Transverse colon (tissue), 4 donors: ENCODE measurements at regions not wholly inside any gene's neighbourhood (a gene's known extent, or its start where the extent isn't known, plus 50 kb on each side); places are given as distances from the start of the nearest gene placed in this dataset.

Experiments used
- EP300 ChIP-seq: sonication (generic); formaldehyde crosslinking; IDR thresholded peaks from one replicate; pipeline ENCODE4 v1.6.1; 2017; ENCODE audit warnings: antibody characterized with exemption, low read depth
- POLR2A ChIP-seq: fragments of 450-650 bp; IDR thresholded peaks from one replicate; pipeline ENCODE4 v1.6.1; 2016; ENCODE audit warnings: antibody characterized with exemption, mild to moderate bottlenecking, moderate library complexity
- POLR2AphosphoS5 ChIP-seq, 3 donors: sonication (generic); formaldehyde crosslinking; IDR thresholded peaks; one replicate each; pipeline ENCODE4 v1.6.1; 2016; ENCODE audit warnings: antibody characterized with exemption in 3 of 3
- TF ChIP-seq, protein P1 (sequence below), 5 experiments: fragments of 200-600 bp in 3 of 5; fragments of 450-650 bp in 2 of 5; sonication (generic) in 3 of 5; IDR thresholded peaks; 1 replicate in 2 of 5; 2 replicates in 3 of 5; pipeline ENCODE4 v1.5.1; 2016 to 2017; ENCODE audit warnings: antibody characterized with exemption in 5 of 5, inconsistent platforms in 3 of 5, mild to moderate bottlenecking in 2 of 5, moderate library complexity in 1 of 5

DNA sequence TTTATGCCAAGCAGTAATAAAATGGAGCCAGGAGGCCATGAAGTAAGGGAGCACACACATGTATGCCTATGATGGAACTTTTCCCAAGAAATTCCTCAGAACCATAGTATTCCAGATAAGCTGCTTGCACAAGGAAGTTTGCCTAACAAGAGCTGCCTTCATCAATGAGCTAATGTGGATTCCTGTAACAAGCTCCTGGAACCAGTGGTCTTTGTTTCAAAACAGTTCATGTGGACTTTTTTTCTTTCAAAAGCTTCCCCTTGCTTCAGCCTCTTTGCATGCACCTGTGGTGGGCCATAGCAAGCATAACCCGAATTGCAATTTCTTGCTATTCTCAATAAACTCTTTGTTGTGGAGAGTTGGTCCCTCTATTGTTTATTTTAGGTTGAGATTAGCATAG lies 359.6 kb downstream of the UTRN start:
- TF ChIP-seq, protein P1, sequence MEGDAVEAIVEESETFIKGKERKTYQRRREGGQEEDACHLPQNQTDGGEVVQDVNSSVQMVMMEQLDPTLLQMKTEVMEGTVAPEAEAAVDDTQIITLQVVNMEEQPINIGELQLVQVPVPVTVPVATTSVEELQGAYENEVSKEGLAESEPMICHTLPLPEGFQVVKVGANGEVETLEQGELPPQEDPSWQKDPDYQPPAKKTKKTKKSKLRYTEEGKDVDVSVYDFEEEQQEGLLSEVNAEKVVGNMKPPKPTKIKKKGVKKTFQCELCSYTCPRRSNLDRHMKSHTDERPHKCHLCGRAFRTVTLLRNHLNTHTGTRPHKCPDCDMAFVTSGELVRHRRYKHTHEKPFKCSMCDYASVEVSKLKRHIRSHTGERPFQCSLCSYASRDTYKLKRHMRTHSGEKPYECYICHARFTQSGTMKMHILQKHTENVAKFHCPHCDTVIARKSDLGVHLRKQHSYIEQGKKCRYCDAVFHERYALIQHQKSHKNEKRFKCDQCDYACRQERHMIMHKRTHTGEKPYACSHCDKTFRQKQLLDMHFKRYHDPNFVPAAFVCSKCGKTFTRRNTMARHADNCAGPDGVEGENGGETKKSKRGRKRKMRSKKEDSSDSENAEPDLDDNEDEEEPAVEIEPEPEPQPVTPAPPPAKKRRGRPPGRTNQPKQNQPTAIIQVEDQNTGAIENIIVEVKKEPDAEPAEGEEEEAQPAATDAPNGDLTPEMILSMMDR (IDR thresholded peaks at IDR 0.05): no peak
- TF ChIP-seq POLR2A (no peak), POLR2AphosphoS5 (IDR thresholded peaks at IDR 0.05) (no peak), EP300 (no peak)
